Right atrium auricular region (tissue), 2 donors: ENCODE measurements at regions not wholly inside any gene's neighbourhood (a gene's known extent, or its start where the extent isn't known, plus 50 kb on each side); places are given as distances from the start of the nearest gene placed in this dataset.
"Not testable (repeated sequence)": the region's sequence is repeated elsewhere in the genome, so short reads cannot be mapped to it uniquely, and the experiment has no call there.

ENCODE experiments used
- DNase-seq: peaks from one replicate; pipeline ENCODE4 v3.0.0-alpha.2; 2019; ENCODE audit warnings: low spot score
- H3K27ac ChIP-seq, 2 donors: fragments of 200-600 bp; sonication (generic); 1 replicate in 1 of 2; 2 replicates in 1 of 2; pipeline ENCODE4 v1.5.1; 2016 to 2019
- H3K27me3 ChIP-seq, 2 donors: fragments of 200-600 bp; sonication (generic); one replicate each; pipeline versions ENCODE4 v1.5.1 to v1.6.0; 2017 to 2019
- H3K36me3 ChIP-seq: fragments of 200-600 bp; sonication (generic); one replicate; pipeline ENCODE4 v1.5.1; 2016
- H3K4me1 ChIP-seq, 2 donors: fragments of 200-600 bp; sonication (generic); one replicate each; pipeline versions ENCODE4 v1.5.1 to v1.6.0; 2017 to 2019
- H3K4me3 ChIP-seq, 2 donors: fragments of 200-600 bp; sonication (generic); 1 replicate in 1 of 2; 2 replicates in 1 of 2; pipeline ENCODE4 v1.5.1; 2017 to 2019; ENCODE audit warnings: mild to moderate bottlenecking in 1 of 2, moderate library complexity in 1 of 2
- H3K9me3 ChIP-seq, 2 donors: fragments of 200-600 bp; sonication (generic); one replicate each; pipeline ENCODE4 v1.5.1; 2019
- CTCF ChIP-seq, 2 donors: fragments of 200-600 bp; sonication (generic); IDR thresholded peaks; one replicate each; pipeline ENCODE4 v1.5.1; 2019; ENCODE audit warnings: antibody characterized with exemption in 2 of 2

GRCh38 chr6:119832411-119832810, 482.9 kb upstream of the MAN1A1 start:
- H3K27ac ChIP-seq: no peak overlapping the region
- H3K4me1 ChIP-seq: no peaks in the 10 kb centered on the region
- no peak overlapping the region for H3K4me3 ChIP-seq
- no peak for DNase-seq
- no peaks in the 10 kb centered on the region for H3K36me3 ChIP-seq
- H3K27me3 ChIP-seq: no peaks in the 10 kb centered on the region
- TF ChIP-seq CTCF (IDR thresholded peaks at IDR 0.05): no peak
- H3K9me3 ChIP-seq: no peaks in the 10 kb centered on the region

GRCh38 chr6:119830494-119831295, 481.1 kb upstream of the MAN1A1 start:
- no peaks in the 10 kb centered on the region for H3K27me3 ChIP-seq
- DNase-seq: no peak
- H3K27ac ChIP-seq: no peak overlapping the region
- no peaks in the 10 kb centered on the region for H3K36me3 ChIP-seq
- no peaks in the 10 kb centered on the region for H3K4me1 ChIP-seq
- no peak overlapping the region for H3K4me3 ChIP-seq
- no peak for TF ChIP-seq CTCF (IDR thresholded peaks at IDR 0.05)
- no peaks in the 10 kb centered on the region for H3K9me3 ChIP-seq

GRCh38 chr6:119830069-119830468, 480.5 kb upstream of the MAN1A1 start:
- H3K4me3 ChIP-seq: no peak overlapping the region
- DNase-seq: no peak
- no peaks in the 10 kb centered on the region for H3K9me3 ChIP-seq
- no peaks in the 10 kb centered on the region for H3K4me1 ChIP-seq
- H3K36me3 ChIP-seq: no peaks in the 10 kb centered on the region
- TF ChIP-seq CTCF (IDR thresholded peaks at IDR 0.05): no peak
- no peak overlapping the region for H3K27ac ChIP-seq
- no peaks in the 10 kb centered on the region for H3K27me3 ChIP-seq

GRCh38 chr6:119829499-119829898, 479.9 kb upstream of the MAN1A1 start:
- H3K9me3 ChIP-seq, DNase-seq, H3K27me3 ChIP-seq, H3K36me3 ChIP-seq, H3K4me3 ChIP-seq, H3K4me1 ChIP-seq, H3K27ac ChIP-seq: not testable (repeated sequence)

GRCh38 chr6:119829006-119829405, 479.4 kb upstream of the MAN1A1 start:
- Histone ChIP-seq H3K4me1 (no peaks in the 10 kb centered on the region), H3K4me3 (no peak overlapping the region), H3K27me3 (no peaks in the 10 kb centered on the region), H3K27ac (no peak overlapping the region), H3K36me3 (no peaks in the 10 kb centered on the region), H3K9me3 (no peaks in the 10 kb centered on the region)
- DNase-seq: no peak
- no peak for TF ChIP-seq CTCF (IDR thresholded peaks at IDR 0.05)

- Histone ChIP-seq H3K27me3 (no peaks in the 10 kb centered on the region), H3K27ac (no peak overlapping the region), H3K4me1 (no peaks in the 10 kb centered on the region), H3K36me3 (no peaks in the 10 kb centered on the region), H3K9me3 (no peaks in the 10 kb centered on the region), H3K4me3 (no peak overlapping the region)
- no peak for DNase-seq
- no peak for TF ChIP-seq CTCF (IDR thresholded peaks at IDR 0.05)
Measured at GRCh38 chr6:119821380-119821779, 471.8 kb upstream of the MAN1A1 start.
